ENCODE measurements at regions not wholly inside any gene's neighbourhood (a gene's known extent, or its start where the extent isn't known, plus 50 kb on each side); places are given as distances from the start of the nearest gene placed in this dataset.

DNA sequence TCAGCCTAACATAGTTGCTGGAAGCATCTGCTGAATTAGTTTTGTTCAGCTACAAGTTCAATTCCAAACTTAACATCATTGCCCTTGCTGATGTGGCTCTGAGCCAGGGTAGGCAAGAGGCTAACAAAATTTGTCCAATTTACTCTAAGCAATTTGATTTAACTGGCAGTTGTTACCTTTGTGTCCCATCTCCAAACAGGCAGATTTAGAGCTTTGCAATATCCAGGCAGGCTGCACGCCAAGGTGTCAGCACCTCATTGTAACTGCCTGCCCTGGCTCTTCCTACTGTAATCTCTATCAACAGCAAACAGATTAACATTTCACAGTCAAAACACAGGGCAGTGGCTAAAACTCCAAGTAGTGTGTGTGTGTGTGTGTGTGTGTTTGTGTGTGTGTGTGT lies 2070.6 kb downstream of the PCDH7 start:
- no peak for DNase-seq (ENCODE audit: low read depth)

DNA sequence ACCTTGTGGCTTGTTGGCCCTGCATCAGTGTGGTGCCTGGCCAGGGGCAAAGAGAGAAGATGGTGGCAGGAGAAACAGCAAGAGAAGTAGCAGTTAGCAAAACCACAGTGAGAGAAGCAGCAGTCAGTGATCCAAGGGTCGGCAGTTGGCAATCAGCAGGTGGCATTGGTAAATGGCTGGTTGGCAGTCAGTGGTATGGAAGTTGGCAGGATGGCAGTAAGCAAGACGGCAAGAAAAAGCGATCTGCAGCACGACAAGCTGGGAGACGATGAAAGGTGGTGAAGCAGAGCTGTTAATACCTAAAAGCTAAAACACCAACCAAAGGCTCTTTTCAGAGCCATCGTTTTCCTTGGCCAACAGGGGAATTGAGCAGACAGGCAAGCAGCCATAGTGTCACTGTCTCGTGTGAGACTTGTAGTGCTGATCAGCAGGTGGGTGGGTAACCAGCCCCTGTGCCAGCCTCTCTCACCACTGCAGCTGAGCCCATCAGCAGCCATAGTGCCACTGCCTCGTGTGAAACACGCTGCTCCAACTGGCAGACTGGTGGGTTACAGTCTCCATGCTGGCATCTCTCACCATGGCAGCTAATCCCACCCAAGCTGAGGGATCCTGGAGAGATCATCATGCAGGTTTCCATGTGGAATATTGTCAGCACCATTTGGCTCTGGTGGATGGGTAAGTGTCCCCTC lies 2078.4 kb downstream of the PCDH7 start:
- DNase-seq (ENCODE audit: low read depth) = no peak

GRCh38 chr4:32824336-32824735 lies 2104.2 kb downstream of the PCDH7 start:
- DNase-seq (ENCODE audit: low read depth) = no peak

DNA sequence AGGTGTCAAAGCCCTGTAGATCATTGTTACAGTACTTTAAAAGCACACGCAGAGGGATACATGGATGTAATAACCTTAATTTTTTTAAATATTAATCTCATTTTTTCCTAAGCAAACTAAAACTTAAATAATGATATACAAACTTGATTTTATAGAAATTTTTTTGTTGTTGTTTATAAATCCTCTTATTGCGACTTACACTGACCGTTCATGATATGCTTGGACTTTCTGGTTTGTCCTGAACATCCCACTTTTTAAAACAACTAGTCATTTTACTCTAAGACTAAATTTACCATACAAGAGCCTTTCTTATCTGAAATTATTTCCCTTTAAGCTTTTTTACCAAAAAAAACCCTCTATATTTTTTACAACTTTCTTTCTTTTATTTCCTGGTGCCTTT lies 2106.0 kb downstream of the PCDH7 start:
- DNase-seq (ENCODE audit: low read depth) = peak; percentile 6

DNA sequence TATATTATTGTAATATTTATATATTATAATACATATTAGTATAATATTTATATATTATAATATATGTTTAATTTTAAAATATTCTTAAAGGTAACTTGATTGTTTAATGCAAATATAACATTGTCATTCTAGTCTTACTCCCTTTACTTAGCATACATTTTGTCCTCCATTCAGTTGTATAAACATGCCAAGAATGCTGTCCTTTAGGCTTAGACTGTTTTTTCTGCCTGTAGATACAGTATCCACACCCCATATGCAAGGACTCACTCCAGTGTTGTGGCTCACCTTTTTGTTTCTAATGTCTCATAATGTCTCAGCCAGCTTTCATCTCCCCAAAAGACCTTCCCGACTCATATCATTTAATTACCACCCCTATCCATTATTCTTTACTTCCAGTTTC lies 2110.0 kb downstream of the PCDH7 start:
- no peak for DNase-seq (ENCODE audit: low read depth)

GRCh38 chr4:32831104-32831503 lies 2110.9 kb downstream of the PCDH7 start:
- DNase-seq (ENCODE audit: low read depth) = no peak

- DNase-seq (ENCODE audit: low read depth) = no peak
These were observed 2120.5 kb downstream of the PCDH7 start for GRCh38 chr4:32840461-32841189.

DNA sequence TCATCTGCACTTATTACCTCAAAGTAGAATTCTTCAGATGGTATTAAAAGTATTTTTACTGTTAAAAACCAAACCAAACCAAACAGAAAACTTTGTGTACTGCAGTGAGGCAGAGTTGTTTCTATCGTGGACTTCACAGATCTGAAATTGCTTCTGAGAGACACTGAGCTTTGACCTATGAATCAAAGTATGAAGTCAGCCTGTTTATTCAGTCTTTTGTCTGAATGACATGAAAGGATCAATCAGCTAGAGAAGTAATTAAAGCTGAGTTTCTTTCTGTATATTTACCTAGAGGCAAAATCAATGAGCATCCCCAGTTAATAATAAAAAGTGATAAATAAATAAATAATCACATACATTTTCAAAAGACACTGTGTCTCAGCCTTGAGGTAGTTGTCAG lies 2121.0 kb downstream of the PCDH7 start:
- DNase-seq (ENCODE audit: low read depth) = no peak

- no peak for DNase-seq (ENCODE audit: low read depth)
These were observed 2127.3 kb downstream of the PCDH7 start for GRCh38 chr4:32847461-32847860.

DNA sequence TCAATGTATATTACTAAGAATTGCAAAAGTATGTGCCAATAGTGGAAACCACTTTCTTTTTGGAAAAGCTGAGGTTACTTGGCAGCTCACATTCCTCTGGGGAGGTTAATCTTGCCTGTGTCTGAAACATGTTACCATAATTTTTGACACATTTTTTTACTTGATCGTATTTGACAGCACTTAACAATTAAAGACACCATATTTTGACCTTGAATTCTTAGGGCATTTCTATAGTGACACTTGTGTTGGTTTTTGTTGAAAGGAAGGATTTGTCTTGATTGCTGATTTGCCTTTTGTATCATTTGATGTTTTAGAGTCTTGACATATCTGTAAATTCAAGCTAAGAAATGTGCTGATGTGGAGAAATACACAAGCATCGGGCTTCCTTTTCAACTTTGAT lies 2135.5 kb downstream of the PCDH7 start:
- DNase-seq (ENCODE audit: low read depth) = no peak

DNA sequence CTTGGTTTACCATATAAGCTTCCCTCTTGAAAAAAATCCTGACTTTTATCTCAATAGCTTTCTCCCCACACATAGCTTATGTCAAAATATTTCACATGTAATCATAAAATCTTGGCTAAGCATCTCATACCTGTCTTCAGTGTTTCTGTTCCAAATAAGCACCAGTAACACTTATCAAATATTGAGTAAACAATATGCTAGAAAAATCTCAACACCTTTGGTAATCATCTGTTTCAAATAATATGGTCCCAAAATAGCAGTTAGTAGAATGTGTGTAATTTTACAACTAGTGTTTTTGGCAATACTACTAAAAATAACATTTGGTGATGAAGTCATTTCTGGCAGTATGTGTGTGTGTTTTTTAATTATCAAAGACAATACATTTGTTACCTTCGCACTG lies 2138.2 kb downstream of the PCDH7 start:
- no peak for DNase-seq (ENCODE audit: low read depth)

DNA sequence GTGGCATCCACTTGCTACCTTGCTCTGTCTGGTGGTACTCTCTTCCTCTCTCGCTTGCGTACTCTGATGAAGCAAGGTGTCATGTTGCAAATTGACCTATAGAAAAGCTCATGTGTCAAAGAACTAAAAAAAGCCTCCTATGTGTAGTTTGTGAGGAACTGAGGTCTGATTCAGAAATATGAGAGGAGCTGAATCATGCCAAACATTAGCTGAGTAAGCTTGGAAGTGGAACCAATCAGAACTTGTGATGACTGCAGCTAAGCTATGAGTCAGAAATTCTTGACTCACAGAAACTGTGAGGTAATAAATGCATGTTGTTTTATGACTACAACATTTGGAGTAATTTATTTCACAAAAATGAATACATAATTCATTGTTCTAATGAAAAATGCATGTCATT lies 2138.8 kb downstream of the PCDH7 start:
- peak; percentile 46 for DNase-seq (ENCODE audit: low read depth)

- no peak for DNase-seq (ENCODE audit: low read depth)
These were observed 2144.7 kb downstream of the PCDH7 start for GRCh38 chr4:32864713-32865351.

GRCh38 chr4:32876546-32876945 lies 2156.4 kb downstream of the PCDH7 start:
- DNase-seq (ENCODE audit: low read depth) = no peak

DNA sequence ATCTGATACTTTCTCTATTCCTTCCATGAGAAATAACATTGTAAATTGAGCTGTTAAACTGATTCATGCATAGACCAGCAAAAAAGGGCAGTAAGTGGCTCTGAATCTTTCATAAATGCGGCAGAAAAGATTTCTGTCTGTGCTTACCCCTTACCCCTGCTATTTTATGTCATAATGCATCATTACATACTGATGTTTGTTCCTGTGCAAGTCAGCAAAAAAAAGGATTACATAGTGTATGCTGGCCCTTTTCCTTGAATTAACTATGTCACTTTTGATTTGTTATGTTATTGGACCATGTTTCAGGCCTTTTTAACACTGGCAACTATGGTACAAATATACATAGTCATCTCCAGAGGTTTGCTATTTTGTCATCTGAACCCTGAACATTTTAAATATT lies 2159.7 kb downstream of the PCDH7 start:
- no peak for DNase-seq (ENCODE audit: low read depth)

GRCh38 chr4:32884198-32884597 lies 2164.0 kb downstream of the PCDH7 start:
- peak; percentile 3 for DNase-seq (ENCODE audit: low read depth)

- no peak for DNase-seq (ENCODE audit: low read depth)
These were observed 2170.2 kb downstream of the PCDH7 start for GRCh38 chr4:32890398-32890797.

DNA sequence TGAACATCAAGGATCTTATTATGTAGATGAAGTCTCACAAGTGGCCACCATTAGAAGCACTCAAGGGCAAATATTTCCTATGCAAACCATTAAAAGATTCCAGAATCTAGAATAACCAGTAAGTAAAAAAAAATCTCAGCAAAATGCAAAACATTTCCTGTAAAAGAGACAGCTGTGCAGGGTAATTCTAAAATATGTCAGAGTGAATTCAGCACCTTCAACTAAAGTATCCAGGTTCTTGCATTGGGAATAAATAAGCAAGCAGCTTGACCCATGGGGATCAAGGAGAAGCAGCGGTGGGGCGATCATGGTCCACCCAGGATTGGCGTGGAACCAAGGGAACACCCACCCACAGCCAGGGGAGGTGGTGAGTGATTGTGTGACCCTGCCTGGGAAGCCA lies 2188.9 kb downstream of the PCDH7 start:
- no peak for DNase-seq (ENCODE audit: low read depth)

- DNase-seq (ENCODE audit: low read depth) = no peak
These were observed 2189.6 kb downstream of the PCDH7 start for GRCh38 chr4:32909736-32910135.

- no peak for DNase-seq (ENCODE audit: low read depth)
These were observed 2197.4 kb downstream of the PCDH7 start for GRCh38 chr4:32917586-32917985.

GRCh38 chr4:32929796-32930699 lies 2209.9 kb downstream of the PCDH7 start:
- DNase-seq (ENCODE audit: low read depth) = no peak

DNA sequence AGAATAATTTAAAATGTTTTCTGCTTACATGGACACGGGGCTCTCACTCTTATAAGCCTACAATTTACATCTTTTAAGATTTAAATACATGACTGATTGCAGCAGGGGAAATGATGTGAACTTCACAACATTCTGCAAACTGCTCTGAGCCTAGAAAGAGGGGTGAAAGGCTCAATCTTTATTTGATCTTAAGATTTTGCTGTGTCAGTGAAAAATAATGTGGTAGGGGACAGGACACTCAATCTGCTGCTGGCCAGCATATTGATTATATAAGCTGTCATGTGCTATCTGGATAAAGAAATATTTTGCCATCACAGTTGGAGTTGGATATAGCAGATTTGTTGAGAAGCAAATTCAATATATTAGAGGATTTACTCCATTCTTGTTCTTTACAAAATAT lies 2210.5 kb downstream of the PCDH7 start:
- DNase-seq (ENCODE audit: low read depth) = no peak

Measured in LHCN-M2 (cell line).